ENCODE measurements at regions not wholly inside any gene's neighbourhood (a gene's known extent, or its start where the extent isn't known, plus 50 kb on each side); places are given as distances from the start of the nearest gene placed in this dataset.

- in situ Hi-C loops (cut with MboI) = no loop called here
- CTCF ChIA-PET = no interaction called here
- H2AFZ ChIP-seq (ENCODE audit: control insufficient read depth, low read depth, low read length) = no peak overlapping the region
Measured at GRCh38 chr14:22231018-22231417, 358.0 kb downstream of the DAD1 start.

More at GRCh38 chr14:22231018-22231417, 358.0 kb downstream of the DAD1 start:
- no peaks in the 10 kb centered on the region for H3K79me2 ChIP-seq (ENCODE audit: control insufficient read depth, insufficient read depth, low read length)
- no peaks in the 10 kb centered on the region for H4K20me1 ChIP-seq (ENCODE audit: control insufficient read depth, insufficient read depth)
- H3K9me3 ChIP-seq (replicated peaks; ENCODE audit: control insufficient read depth, insufficient read depth, low read length) = no peaks in the 10 kb centered on the region; the same call in 2 of the 3 replicates
- RAD21 ChIA-PET (ENCODE audit: unreplicated experiment) = no interaction called here
- H3K27ac ChIP-seq (ENCODE audit: control insufficient read depth, insufficient read depth) = no peak overlapping the region
- no peak overlapping the region for H3K4me2 ChIP-seq (ENCODE audit: control insufficient read depth, insufficient read depth)
- DNase-seq (ENCODE audit: low read depth, low spot score) = no peak
- POLR2A ChIA-PET = interaction anchor here (0.6 kb wide), 1 partner anchor 17 kb away, joined by 3 read pairs; no protein-coding TSS in a partner anchor
- intact Hi-C loops (cut with micrococcal nuclease; ENCODE audit: unreplicated experiment) = no loop called here
- H3K9ac ChIP-seq (ENCODE audit: control insufficient read depth, insufficient read depth, low read length) = no peak overlapping the region
- SMC1A ChIA-PET (ENCODE audit: uncharacterized antibody, unreplicated experiment) = no interaction called here
- H3K27me3 ChIP-seq (replicated peaks in 1 of 2; ENCODE audit: control insufficient read depth in 2 of 2, insufficient read depth in 2 of 2, low read length in 1 of 2) = no peaks in the 10 kb centered on the region; a peak in 1 of 4 replicates
- no peaks in the 10 kb centered on the region for H3K4me1 ChIP-seq (ENCODE audit: control insufficient read depth, insufficient read depth, low read length)
- WGBS (ENCODE audit: insufficient coverage, insufficient replicate concordance, low lambda C conversion rate, missing lambda C conversion rate) = 4% methylated on average over 1 of the region's 1 CpG
- no peaks in the 10 kb centered on the region for H3K36me3 ChIP-seq (ENCODE audit: control insufficient read depth in 2 of 2, insufficient read depth in 2 of 2, low read length in 1 of 2)
- no TSS peak for BruUV-seq (replicated peaks)
- peak; percentile 81 for ATAC-seq
- FAIRE-seq = peak; percentile 69
- TF ChIP-seq TAF1 (IDR thresholded peaks at IDR 0.05; ENCODE audit: borderline replicate concordance, low read depth, low read length) = no peak
- peak; percentile 31; the same call in 1 of the 2 replicates for TF ChIP-seq RUNX3 (IDR thresholded peaks at IDR 0.05; ENCODE audit: low read length)
- no peak for TF ChIP-seq CREB1 (IDR thresholded peaks at IDR 0.05; ENCODE audit: low read depth)
- no peak for TF ChIP-seq ZBTB4 (CRISPR knock-in tag; IDR thresholded peaks at IDR 0.05)
- H3K4me3 ChIP-seq = no peak overlapping the region
